HS-5 (cell line): ENCODE measurements at regions not wholly inside any gene's neighbourhood (a gene's known extent, or its start where the extent isn't known, plus 50 kb on each side); places are given as distances from the start of the nearest gene placed in this dataset.

ENCODE experiments used
- DNase-seq: peaks from one replicate; pipeline ENCODE4 v3.0.0-alpha.2; 2012; ENCODE audit warnings: low read depth

GRCh38 chr17:79218175-79218824 lies 143.7 kb downstream of the ENGASE start:
- no peak for DNase-seq

- DNase-seq = no peak
These were observed 143.0 kb downstream of the ENGASE start for GRCh38 chr17:79217473-79218135.

GRCh38 chr17:79216826-79217225 lies 142.2 kb downstream of the ENGASE start:
- DNase-seq = no peak

GRCh38 chr17:79216391-79216790 lies 141.8 kb downstream of the ENGASE start:
- no peak for DNase-seq

- no peak for DNase-seq
These were observed 141.0 kb downstream of the ENGASE start for GRCh38 chr17:79215631-79216030.

GRCh38 chr17:79214940-79215604 lies 140.4 kb downstream of the ENGASE start:
- DNase-seq = no peak

GRCh38 chr17:79214459-79214858 lies 139.8 kb downstream of the ENGASE start:
- DNase-seq = no peak

- no peak for DNase-seq
These were observed 138.7 kb downstream of the ENGASE start for GRCh38 chr17:79213305-79213704.

- DNase-seq = no peak
These were observed 137.8 kb downstream of the ENGASE start for GRCh38 chr17:79212149-79213087.

- no peak for DNase-seq
These were observed 136.6 kb downstream of the ENGASE start for GRCh38 chr17:79211061-79211770.

- DNase-seq = no peak
These were observed 136.0 kb downstream of the ENGASE start for GRCh38 chr17:79210638-79211037.

- DNase-seq = no peak
These were observed 133.3 kb downstream of the ENGASE start for GRCh38 chr17:79207960-79208359.

GRCh38 chr17:79205688-79206205 lies 131.1 kb downstream of the ENGASE start:
- peak; percentile 48 for DNase-seq

GRCh38 chr17:79204261-79204660 lies 129.6 kb downstream of the ENGASE start:
- DNase-seq = no peak

GRCh38 chr17:79203657-79204056 lies 129.0 kb downstream of the ENGASE start:
- DNase-seq = no peak

GRCh38 chr17:79203016-79203415 lies 128.4 kb downstream of the ENGASE start:
- DNase-seq = no peak

GRCh38 chr17:79202480-79202879 lies 127.9 kb downstream of the ENGASE start:
- DNase-seq = no peak

GRCh38 chr17:79201536-79202227 lies 127.1 kb downstream of the ENGASE start:
- DNase-seq = peak; percentile 90

- DNase-seq = no peak
These were observed 126.5 kb downstream of the ENGASE start for GRCh38 chr17:79201119-79201518.

- no peak for DNase-seq
These were observed 122.3 kb downstream of the ENGASE start for GRCh38 chr17:79196913-79197312.
